HepG2 (cell line): ENCODE measurements at regions not wholly inside any gene's neighbourhood (a gene's known extent, or its start where the extent isn't known, plus 50 kb on each side); places are given as distances from the start of the nearest gene placed in this dataset.

Experiments used
- ATAC-seq: fragments of 200-7000 bp; cut with Tn5 transposase; 3 replicates; pipeline ENCODE4 v1.9.1; 2020; ENCODE audit warnings: mild to moderate bottlenecking, moderate library complexity
- BruUV-seq: library from RNA; stranded (reverse); fragments of 400-500 nt; replicated peaks from 2 replicates; lab custom pipeline; 2021; lab: Mats Ljungman, UMichigan
- CTCF ChIA-PET: fragments of 300-600 bp; formaldehyde crosslinking; extraction: SDS; loops from one replicate; lab custom pipeline; 2021; ENCODE audit warnings: low total read pairs, inconsistent platforms, low intra/inter-chr PET ratio; lab: Yijun Ruan, JAX
- POLR2A ChIA-PET: fragments of 350-600 bp; sonication (Branson Sonifier 250); formaldehyde crosslinking; loops from one replicate; lab custom pipeline; 2020; ENCODE audit warnings: antibody characterized with exemption, inconsistent platforms; lab: Yijun Ruan, JAX
- DNase-seq: peaks from one replicate; pipeline ENCODE4 v3.0.0-alpha.2; 2015; ENCODE audit warnings: low spot score
- FAIRE-seq: peaks from 3 replicates; lab custom pipeline; 2011; peaks lifted over from hg19 to GRCh38; lab: Jason Lieb, UNC
- H2AFZ ChIP-seq: one replicate; pipeline ENCODE4 v1.6.1; 2011; ENCODE audit warnings: low read length, inconsistent platforms
- H3K27ac ChIP-seq: fragments of 300-600 bp; 3 replicates; pipeline ENCODE4 v1.8.0; 2011; ENCODE audit warnings: mixed run types, mild to moderate bottlenecking, mixed read lengths, low read length, inconsistent platforms; ENCODE audit not compliant: insufficient read depth; ENCODE audit errors: extremely low read length
- H3K27me3 ChIP-seq, 2 experiments: fragments of 200-600 bp in 1 of 2; 2 replicates in 1 of 2; 3 replicates in 1 of 2; pipeline versions ENCODE4 v1.6.0 to v1.8.0; 2011; ENCODE audit warnings: low read length in 2 of 2, mild to moderate bottlenecking in 2 of 2, moderate library complexity in 2 of 2, inconsistent platforms in 1 of 2; ENCODE audit not compliant: insufficient read depth in 2 of 2, control insufficient read depth in 1 of 2
- H3K36me3 ChIP-seq, 2 experiments: fragments of 200-600 bp in 1 of 2; replicated peaks in 1 of 2; 2 replicates in 1 of 2; 3 replicates in 1 of 2; pipeline versions ENCODE4 v1.5.1 to v1.8.0; 2011; ENCODE audit warnings: low read length in 2 of 2, inconsistent platforms in 1 of 2; ENCODE audit not compliant: insufficient read depth in 2 of 2, control insufficient read depth in 1 of 2
- H3K4me1 ChIP-seq: 2 replicates; pipeline ENCODE4 v1.5.1; 2012; ENCODE audit warnings: low read length, inconsistent platforms; ENCODE audit not compliant: insufficient read depth
- H3K4me2 ChIP-seq: 2 replicates; pipeline ENCODE4 v1.6.0; 2011; ENCODE audit warnings: low read depth, low read length, inconsistent platforms
- H3K4me3 ChIP-seq, 3 experiments: fragments of 200-600 bp in 1 of 3; sonication (generic), shearing (Covaris generic) in 1 of 3; replicated peaks in 1 of 3; 2 replicates each; pipeline ENCODE4 v1.5.1; 2011 to 2016; ENCODE audit warnings: low read length in 3 of 3, inconsistent platforms in 2 of 3, low read depth in 2 of 3, mild to moderate bottlenecking in 2 of 3, control low read depth in 1 of 3, mixed read lengths in 1 of 3; ENCODE audit not compliant: insufficient read depth in 1 of 3
- H3K79me2 ChIP-seq: one replicate; pipeline ENCODE4 v1.6.1; 2011; ENCODE audit warnings: low read length, inconsistent platforms; ENCODE audit not compliant: insufficient read depth
- H3K9ac ChIP-seq: 2 replicates; pipeline ENCODE4 v1.6.0; 2011; ENCODE audit warnings: mild to moderate bottlenecking, low read depth, low read length, inconsistent platforms; ENCODE audit not compliant: insufficient read depth
- H3K9me3 ChIP-seq: 2 replicates; pipeline ENCODE4 v1.5.1; 2012; ENCODE audit warnings: mild to moderate bottlenecking, low read length
- H4K20me1 ChIP-seq: 2 replicates; pipeline ENCODE4 v1.6.0; 2011; ENCODE audit warnings: inconsistent platforms, mild to moderate bottlenecking, low read length, moderate library complexity; ENCODE audit not compliant: insufficient read depth
- AKAP8 ChIP-seq: sonication (generic); formaldehyde crosslinking; IDR thresholded peaks from 2 replicates; pipeline ENCODE4 v1.5.1; 2020; ENCODE audit warnings: mild to moderate bottlenecking, missing genetic modification reagents
- ARNTL ChIP-seq: sonication (generic); formaldehyde crosslinking; IDR thresholded peaks from 2 replicates; pipeline ENCODE4 v1.4.0; 2020; ENCODE audit warnings: mild to moderate bottlenecking, missing genetic modification reagents
- ERF ChIP-seq: IDR thresholded peaks from 2 replicates; pipeline ENCODE4 v1.6.1; 2018; ENCODE audit warnings: missing biosample characterization, missing genetic modification reagents
- HHEX ChIP-seq: IDR thresholded peaks from 2 replicates; pipeline ENCODE4 v1.6.1; 2016; ENCODE audit warnings: control low read depth
- HNF4G ChIP-seq, 2 experiments: sonication (generic) in 1 of 2; formaldehyde crosslinking in 1 of 2; IDR thresholded peaks; 2 replicates each; pipeline versions ENCODE4 v1.4.0 to v1.6.1; 2011 to 2020; ENCODE audit warnings: borderline replicate concordance in 2 of 2, low read depth in 2 of 2, mild to moderate bottlenecking in 2 of 2, low read length in 1 of 2, missing genetic modification reagents in 1 of 2, moderate library complexity in 1 of 2
- KDM1A ChIP-seq: IDR thresholded peaks from 2 replicates; pipeline ENCODE4 v1.6.1; 2016; ENCODE audit warnings: missing compliant biosample characterization
- LCORL ChIP-seq, 2 experiments: fragments of 450-650 bp in 1 of 2; sonication (generic) in 1 of 2; formaldehyde crosslinking in 1 of 2; IDR thresholded peaks; 2 replicates each; pipeline versions ENCODE4 v1.5.0 to v1.6.1; 2017 to 2020; ENCODE audit warnings: antibody characterized with exemption in 1 of 2, missing genetic modification reagents in 1 of 2
- MEIS2 ChIP-seq: sonication (generic); formaldehyde crosslinking; IDR thresholded peaks from 2 replicates; pipeline ENCODE4 v1.9.0; 2021; ENCODE audit warnings: mild to moderate bottlenecking, missing genetic modification reagents
- NFIC ChIP-seq: IDR thresholded peaks from 2 replicates; pipeline ENCODE4 v1.6.1; 2012; ENCODE audit warnings: mild to moderate bottlenecking, low read length, inconsistent platforms
- NFRKB ChIP-seq: fragments of 450-650 bp; IDR thresholded peaks from 2 replicates; pipeline ENCODE4 v1.6.1; 2017
- NR2F1 ChIP-seq, 2 experiments: fragments of 450-650 bp in 1 of 2; formaldehyde crosslinking in 1 of 2; IDR thresholded peaks; 2 replicates each; pipeline versions ENCODE4 v1.5.0 to v1.6.1; 2016 to 2020; ENCODE audit warnings: mild to moderate bottlenecking in 1 of 2, missing compliant biosample characterization in 1 of 2, missing genetic modification reagents in 1 of 2, moderate library complexity in 1 of 2
- RELA ChIP-seq: sonication (generic); formaldehyde crosslinking; IDR thresholded peaks from 2 replicates; pipeline ENCODE4 v1.4.0; 2020; ENCODE audit warnings: missing genetic modification reagents
- RFX1 ChIP-seq: fragments of 450-650 bp; IDR thresholded peaks from 2 replicates; pipeline ENCODE4 v1.6.1; 2017
- SNRNP70 ChIP-seq: fragments of 200-400 bp; formaldehyde crosslinking; IDR thresholded peaks from 2 replicates; pipeline ENCODE4 v1.6.1; 2017; ENCODE audit warnings: mild to moderate bottlenecking, low read depth, low read length, moderate library complexity
- SRF ChIP-seq: IDR thresholded peaks from 2 replicates; pipeline ENCODE4 v1.6.1; 2011; ENCODE audit warnings: mild to moderate bottlenecking, low read depth, low read length, moderate library complexity
- ZNF253 ChIP-seq: sonication (generic); formaldehyde crosslinking; IDR thresholded peaks from 2 replicates; pipeline ENCODE4 v1.8.0; 2022; ENCODE audit warnings: mild to moderate bottlenecking, missing genetic modification reagents, borderline replicate concordance
- ZNF264 ChIP-seq: sonication (generic); formaldehyde crosslinking; IDR thresholded peaks from 2 replicates; pipeline ENCODE4 v1.4.0; 2020; ENCODE audit warnings: missing genetic modification reagents
- ZSCAN12 ChIP-seq: sonication (generic); formaldehyde crosslinking; IDR thresholded peaks from 2 replicates; pipeline ENCODE4 v1.9.0; 2021; ENCODE audit warnings: mild to moderate bottlenecking, missing genetic modification reagents
- WGBS: methylation state at CpG from one replicate; pipeline ENCODE4 v1.1.6; 2017; ENCODE audit warnings: low lambda C conversion rate; 5-methylcytosine and 5-hydroxymethylcytosine counted together
- in situ Hi-C: cut with HindIII; loops from 2 replicates; pipeline ENCODE4 v1.10.0; 2017; ENCODE audit warnings: low pct_unique_long_range_greater_than_20kb; ENCODE audit not compliant: extremely low pct_ligation_motif_present
- intact Hi-C: fragments of 100-400 bp; cut with micrococcal nuclease; formaldehyde crosslinking; loops from one replicate; pipeline ENCODE4 v1.10.0; 2022; ENCODE audit not compliant: unreplicated experiment
- TF ChIP-seq, protein P1 (sequence below): sonication (generic); formaldehyde crosslinking; IDR thresholded peaks from 2 replicates; pipeline ENCODE4 v1.4.0; 2020; ENCODE audit warnings: missing genetic modification reagents
- TF ChIP-seq, protein P2 (sequence below): sonication (generic); formaldehyde crosslinking; conservative IDR thresholded peaks from 2 replicates; pipeline ENCODE4 v1.4.0; 2020; ENCODE audit warnings: missing genetic modification reagents
- TF ChIP-seq, protein P3 (sequence below): sonication (generic); formaldehyde crosslinking; IDR thresholded peaks from 2 replicates; pipeline ENCODE4 v1.4.0; 2020; ENCODE audit warnings: missing genetic modification reagents

DNA sequence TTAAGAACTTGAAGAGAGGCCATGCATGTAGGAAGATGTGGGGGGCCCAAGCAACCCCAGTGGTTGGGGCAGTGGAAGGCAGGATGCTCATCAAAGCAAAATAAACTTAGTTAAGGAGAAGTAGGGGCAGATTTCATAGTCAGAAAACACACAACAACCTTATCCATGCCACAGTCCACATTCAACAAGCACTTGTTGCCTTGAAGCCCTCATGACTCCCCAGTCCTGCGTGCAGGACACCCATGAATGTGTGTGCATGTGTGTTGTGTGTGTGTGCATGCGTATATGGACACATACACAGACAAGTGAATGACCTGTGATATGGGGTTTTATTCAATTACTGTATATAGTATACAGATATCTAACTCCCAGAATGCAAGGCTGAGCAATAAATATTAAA lies 186.9 kb downstream of the PSMG1 start (continued):
- TF ChIP-seq ZSCAN12 (CRISPR knock-in tag) (no peak), MEIS2 (CRISPR knock-in tag) (no peak), HHEX (no peak), HNF4G (IDR thresholded peaks at IDR 0.05; ENCODE audit: borderline replicate concordance, low read depth, low read length) (no peak), HNF4G (CRISPR knock-in tag; IDR thresholded peaks at IDR 0.05; ENCODE audit: borderline replicate concordance, low read depth) (no peak)
- TF ChIP-seq, protein P1, sequence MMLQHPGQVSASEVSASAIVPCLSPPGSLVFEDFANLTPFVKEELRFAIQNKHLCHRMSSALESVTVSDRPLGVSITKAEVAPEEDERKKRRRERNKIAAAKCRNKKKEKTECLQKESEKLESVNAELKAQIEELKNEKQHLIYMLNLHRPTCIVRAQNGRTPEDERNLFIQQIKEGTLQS (CRISPR knock-in tag) = no peak
- TF ChIP-seq, all 625 proteins: peak for 0

- BruUV-seq = no TSS peak
- TF ChIP-seq, protein P2, sequence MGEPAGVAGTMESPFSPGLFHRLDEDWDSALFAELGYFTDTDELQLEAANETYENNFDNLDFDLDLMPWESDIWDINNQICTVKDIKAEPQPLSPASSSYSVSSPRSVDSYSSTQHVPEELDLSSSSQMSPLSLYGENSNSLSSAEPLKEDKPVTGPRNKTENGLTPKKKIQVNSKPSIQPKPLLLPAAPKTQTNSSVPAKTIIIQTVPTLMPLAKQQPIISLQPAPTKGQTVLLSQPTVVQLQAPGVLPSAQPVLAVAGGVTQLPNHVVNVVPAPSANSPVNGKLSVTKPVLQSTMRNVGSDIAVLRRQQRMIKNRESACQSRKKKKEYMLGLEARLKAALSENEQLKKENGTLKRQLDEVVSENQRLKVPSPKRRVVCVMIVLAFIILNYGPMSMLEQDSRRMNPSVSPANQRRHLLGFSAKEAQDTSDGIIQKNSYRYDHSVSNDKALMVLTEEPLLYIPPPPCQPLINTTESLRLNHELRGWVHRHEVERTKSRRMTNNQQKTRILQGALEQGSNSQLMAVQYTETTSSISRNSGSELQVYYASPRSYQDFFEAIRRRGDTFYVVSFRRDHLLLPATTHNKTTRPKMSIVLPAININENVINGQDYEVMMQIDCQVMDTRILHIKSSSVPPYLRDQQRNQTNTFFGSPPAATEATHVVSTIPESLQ (CRISPR knock-in tag) = no peak
- TF ChIP-seq KDM1A (CRISPR knock-in tag) (no peak), RELA (CRISPR knock-in tag) (no peak), NFRKB (no peak), AKAP8 (CRISPR knock-in tag) (no peak), RFX1 (no peak), ERF (CRISPR knock-in tag) (no peak), LCORL (IDR thresholded peaks at IDR 0.05) (no peak), LCORL (CRISPR knock-in tag; IDR thresholded peaks at IDR 0.05) (no peak), SRF (no peak), ZNF264 (CRISPR knock-in tag) (no peak), NR2F1 (CRISPR knock-in tag; IDR thresholded peaks at IDR 0.05) (no peak), ZNF253 (no peak), SNRNP70 (no peak), ARNTL (no peak), NFIC (no peak)
- TF ChIP-seq, protein P3, sequence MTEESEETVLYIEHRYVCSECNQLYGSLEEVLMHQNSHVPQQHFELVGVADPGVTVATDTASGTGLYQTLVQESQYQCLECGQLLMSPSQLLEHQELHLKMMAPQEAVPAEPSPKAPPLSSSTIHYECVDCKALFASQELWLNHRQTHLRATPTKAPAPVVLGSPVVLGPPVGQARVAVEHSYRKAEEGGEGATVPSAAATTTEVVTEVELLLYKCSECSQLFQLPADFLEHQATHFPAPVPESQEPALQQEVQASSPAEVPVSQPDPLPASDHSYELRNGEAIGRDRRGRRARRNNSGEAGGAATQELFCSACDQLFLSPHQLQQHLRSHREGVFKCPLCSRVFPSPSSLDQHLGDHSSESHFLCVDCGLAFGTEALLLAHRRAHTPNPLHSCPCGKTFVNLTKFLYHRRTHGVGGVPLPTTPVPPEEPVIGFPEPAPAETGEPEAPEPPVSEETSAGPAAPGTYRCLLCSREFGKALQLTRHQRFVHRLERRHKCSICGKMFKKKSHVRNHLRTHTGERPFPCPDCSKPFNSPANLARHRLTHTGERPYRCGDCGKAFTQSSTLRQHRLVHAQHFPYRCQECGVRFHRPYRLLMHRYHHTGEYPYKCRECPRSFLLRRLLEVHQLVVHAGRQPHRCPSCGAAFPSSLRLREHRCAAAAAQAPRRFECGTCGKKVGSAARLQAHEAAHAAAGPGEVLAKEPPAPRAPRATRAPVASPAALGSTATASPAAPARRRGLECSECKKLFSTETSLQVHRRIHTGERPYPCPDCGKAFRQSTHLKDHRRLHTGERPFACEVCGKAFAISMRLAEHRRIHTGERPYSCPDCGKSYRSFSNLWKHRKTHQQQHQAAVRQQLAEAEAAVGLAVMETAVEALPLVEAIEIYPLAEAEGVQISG (CRISPR knock-in tag) = no peak
These were observed 187.5 kb downstream of the PSMG1 start for GRCh38 chr21:38995731-38996130.

More at GRCh38 chr21:38995731-38996130, 187.5 kb downstream of the PSMG1 start:
- Histone ChIP-seq H3K27ac (no peak overlapping the region), H3K4me2 (no peak overlapping the region), H3K79me2 (no peaks in the 10 kb centered on the region), H3K36me3 (no peaks in the 10 kb centered on the region), H3K9ac (no peak overlapping the region), H3K4me3 (no peak overlapping the region), H2AFZ (no peak overlapping the region), H3K9me3 (no peaks in the 10 kb centered on the region), H3K4me1 (peaks cover 69% of the 10 kb centered on the region), H3K27me3 (no peaks in the 10 kb centered on the region), H4K20me1 (no peaks in the 10 kb centered on the region)
- in situ Hi-C loops = no loop called here
- FAIRE-seq = no peak
- ChIA-PET CTCF (no interaction called here), POLR2A (no interaction called here)
- intact Hi-C loops = no loop called here
- no peak for DNase-seq
- 52% methylated on average over 5 of the region's 5 CpGs for WGBS
- no peak for ATAC-seq
